ENCODE measurements at regions not wholly inside any gene's neighbourhood (a gene's known extent, or its start where the extent isn't known, plus 50 kb on each side); places are given as distances from the start of the nearest gene placed in this dataset.

GRCh38 chr13:39988351-39988750 lies 332.9 kb downstream of the COG6 start (continued):
- TF ChIP-seq LARP7 (IDR thresholded peaks at IDR 0.05) = no peak
- no peak for TF ChIP-seq SIX5 (IDR thresholded peaks at IDR 0.05; ENCODE audit: borderline replicate concordance in 1 of 2, insufficient read depth in 1 of 2, low read depth in 1 of 2, low read length in 2 of 2)
- no peak for TF ChIP-seq ZNF695 (CRISPR knock-in tag; IDR thresholded peaks at IDR 0.05)
- no peak for TF ChIP-seq POLR2G (IDR thresholded peaks at IDR 0.05; ENCODE audit: low read depth, low read length)
- no peak for TF ChIP-seq ZKSCAN8 (CRISPR knock-in tag; IDR thresholded peaks at IDR 0.05)

- WGBS (ENCODE audit: insufficient coverage, low coverage, missing lambda C conversion rate) = 0% methylated on average over 6 of the region's 6 CpGs
- no peaks in the 10 kb centered on the region for H3K9me3 ChIP-seq (replicated peaks; ENCODE audit: control insufficient read depth, insufficient read depth, low read depth, low read length)
- no peaks in the 10 kb centered on the region for H4K20me1 ChIP-seq (replicated peaks; ENCODE audit: control insufficient read depth, insufficient read depth, low read length)
- TF ChIP-seq GTF2F1 (IDR thresholded peaks at IDR 0.05; ENCODE audit: low read depth, low read length) = no peak
- no peak for TF ChIP-seq SRSF3 (IDR thresholded peaks at IDR 0.05; ENCODE audit: insufficient read depth, low read length)
- no peak for TF ChIP-seq ZNF121 (CRISPR knock-in tag; conservative IDR thresholded peaks at IDR 0.05)
- no peak for TF ChIP-seq NFIC (IDR thresholded peaks at IDR 0.05)
- no peak for TF ChIP-seq KLF1 (tag; IDR thresholded peaks at IDR 0.05)
- TF ChIP-seq HSF4 (CRISPR knock-in tag; IDR thresholded peaks at IDR 0.05; ENCODE audit: borderline replicate concordance) = no peak
- no peak for TF ChIP-seq ELF4 (CRISPR knock-in tag; IDR thresholded peaks at IDR 0.05)
- no TSS peak for BruUV-seq (replicated peaks)
- POLR2A ChIA-PET = interaction anchor here (0.6 kb wide), 1 partner anchor 299 kb away, joined by 3 read pairs; no protein-coding TSS in a partner anchor
- H3K4me3 ChIP-seq = no peak overlapping the region
- in situ Hi-C loops (cut with MboI) (no loop called here), intact Hi-C loops (cut with micrococcal nuclease) (no loop called here)
- ATAC-seq (no peak), FAIRE-seq (no peak), DNase-seq (ENCODE audit: extremely low read depth in 1 of 4, low spot score in 3 of 4) (no peak)
- H3K4me2 ChIP-seq (ENCODE audit: insufficient read depth, low read length) = no peak overlapping the region
- no peaks in the 10 kb centered on the region for H3K9me1 ChIP-seq (ENCODE audit: control insufficient read depth, insufficient read depth, low read length)
- H3K4me1 ChIP-seq (replicated peaks in 1 of 2; ENCODE audit: control insufficient read depth in 2 of 2, insufficient read depth in 2 of 2, low read length in 2 of 2) = no peaks in the 10 kb centered on the region
- H3K27ac ChIP-seq (ENCODE audit: extremely low read depth, low read depth, low read length) = no peak overlapping the region
- no peaks in the 10 kb centered on the region for H3K79me2 ChIP-seq (ENCODE audit: control insufficient read depth, insufficient read depth, low read length)
- no peaks in the 10 kb centered on the region for H3K27me3 ChIP-seq (ENCODE audit: control insufficient read depth in 2 of 2, insufficient read depth in 2 of 2, low read length in 2 of 2)
- CTCF ChIA-PET (ENCODE audit: low intra/inter-chr PET ratio) = no interaction called here
- H3K36me3 ChIP-seq (ENCODE audit: control insufficient read depth, insufficient read depth, low read length) = no peaks in the 10 kb centered on the region
- H3K9ac ChIP-seq (ENCODE audit: insufficient read depth in 1 of 2, low read depth in 2 of 2, low read length in 2 of 2) = no peak overlapping the region
- no peak overlapping the region for H2AFZ ChIP-seq (ENCODE audit: low read depth, low read length)
Observed at GRCh38 chr13:39998166-39998565, 342.7 kb downstream of the COG6 start.
